ENCODE measurements at regions not wholly inside any gene's neighbourhood (a gene's known extent, or its start where the extent isn't known, plus 50 kb on each side); places are given as distances from the start of the nearest gene placed in this dataset.

DNA sequence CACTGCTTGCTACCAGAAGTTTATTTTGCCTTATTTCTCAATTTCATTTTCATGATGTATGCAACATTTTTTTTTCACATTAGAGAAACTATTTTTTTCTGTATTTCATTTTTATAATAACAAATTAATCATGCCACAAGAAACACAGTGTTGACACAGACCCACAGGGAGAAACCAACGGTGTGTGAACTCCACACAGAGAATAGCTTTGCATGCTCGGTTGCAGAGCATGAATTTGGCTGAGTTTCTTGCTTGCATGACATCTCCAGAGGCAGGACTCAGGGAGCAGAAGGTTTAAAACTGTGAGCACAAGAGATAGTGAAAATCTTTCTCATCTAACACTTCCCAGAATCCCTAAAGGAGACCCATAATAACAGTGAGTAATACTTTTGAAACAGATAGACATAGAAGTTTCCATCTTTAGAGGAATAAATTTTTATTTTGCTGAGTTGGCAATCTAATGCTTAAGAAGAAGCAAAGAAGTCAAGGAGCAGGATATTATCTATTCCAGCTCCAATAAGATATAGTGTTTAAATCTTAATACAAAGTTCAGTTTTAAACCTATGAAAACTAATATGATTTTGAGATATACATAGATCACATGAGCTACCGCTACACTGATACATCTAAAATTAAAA lies 890.9 kb downstream of the MRPL39 start:
- H3K4me3 ChIP-seq (ENCODE audit: low read depth, low read length), result no peak overlapping the region
- TF ChIP-seq, protein P1, sequence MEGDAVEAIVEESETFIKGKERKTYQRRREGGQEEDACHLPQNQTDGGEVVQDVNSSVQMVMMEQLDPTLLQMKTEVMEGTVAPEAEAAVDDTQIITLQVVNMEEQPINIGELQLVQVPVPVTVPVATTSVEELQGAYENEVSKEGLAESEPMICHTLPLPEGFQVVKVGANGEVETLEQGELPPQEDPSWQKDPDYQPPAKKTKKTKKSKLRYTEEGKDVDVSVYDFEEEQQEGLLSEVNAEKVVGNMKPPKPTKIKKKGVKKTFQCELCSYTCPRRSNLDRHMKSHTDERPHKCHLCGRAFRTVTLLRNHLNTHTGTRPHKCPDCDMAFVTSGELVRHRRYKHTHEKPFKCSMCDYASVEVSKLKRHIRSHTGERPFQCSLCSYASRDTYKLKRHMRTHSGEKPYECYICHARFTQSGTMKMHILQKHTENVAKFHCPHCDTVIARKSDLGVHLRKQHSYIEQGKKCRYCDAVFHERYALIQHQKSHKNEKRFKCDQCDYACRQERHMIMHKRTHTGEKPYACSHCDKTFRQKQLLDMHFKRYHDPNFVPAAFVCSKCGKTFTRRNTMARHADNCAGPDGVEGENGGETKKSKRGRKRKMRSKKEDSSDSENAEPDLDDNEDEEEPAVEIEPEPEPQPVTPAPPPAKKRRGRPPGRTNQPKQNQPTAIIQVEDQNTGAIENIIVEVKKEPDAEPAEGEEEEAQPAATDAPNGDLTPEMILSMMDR (IDR thresholded peaks at IDR 0.05; ENCODE audit: low read depth, low read length), result no peak
- in situ Hi-C loops (cut with HindIII; ENCODE audit: low sequenced_read_pairs), result no loop called here
- DNase-seq (ENCODE audit: low read depth, low spot score), result peak; percentile 0

DNA sequence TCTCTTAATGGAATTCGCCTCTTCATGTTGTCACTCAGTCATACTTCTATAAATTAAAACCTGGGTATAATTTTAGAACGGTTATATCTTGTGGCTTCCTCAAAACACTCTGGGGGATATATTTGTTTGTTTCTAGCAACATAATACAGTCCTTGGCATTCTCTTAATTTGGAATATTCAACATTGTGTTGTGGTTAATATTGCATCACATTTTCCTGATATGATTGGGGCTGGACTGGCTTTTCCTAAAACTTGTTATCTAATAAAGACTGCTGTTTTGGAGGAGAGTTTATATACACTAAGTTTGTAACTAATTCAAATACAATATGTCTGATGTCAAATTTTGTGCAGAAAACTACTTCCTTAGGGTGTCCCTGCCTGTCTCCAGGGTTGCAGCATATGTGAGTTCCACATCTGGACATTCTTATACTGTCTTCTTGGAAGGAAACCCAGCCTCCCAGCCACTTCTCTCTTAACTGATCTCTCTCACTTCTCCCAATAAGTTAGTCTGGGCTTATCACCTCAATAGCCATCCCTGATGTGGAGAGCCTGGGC lies 892.6 kb downstream of the MRPL39 start:
- no peak overlapping the region for H3K4me3 ChIP-seq (ENCODE audit: low read depth, low read length)
- no peak for DNase-seq (ENCODE audit: low read depth, low spot score)
- in situ Hi-C loops (cut with HindIII; ENCODE audit: low sequenced_read_pairs), result no loop called here
- TF ChIP-seq, protein P1 (IDR thresholded peaks at IDR 0.05; ENCODE audit: low read depth, low read length), result no peak

DNA sequence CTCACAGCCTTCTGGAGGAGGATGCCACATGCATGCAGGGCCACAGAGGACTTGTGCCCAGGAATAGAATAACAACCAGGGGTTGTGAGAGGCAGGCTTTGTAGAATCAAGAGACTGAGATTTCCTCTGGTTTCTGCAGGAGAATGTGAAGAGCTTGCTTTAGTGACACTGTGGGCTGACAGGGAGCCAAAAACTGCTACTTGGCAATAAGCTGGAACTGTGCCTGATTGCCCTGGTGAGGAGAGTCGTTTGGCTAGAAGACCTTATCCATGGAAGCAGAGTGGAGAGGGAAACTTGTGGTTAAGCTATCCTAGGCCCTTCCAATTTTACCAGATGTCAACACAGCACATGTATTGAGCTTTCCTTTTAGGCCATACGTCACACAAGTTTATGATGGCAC lies 902.1 kb downstream of the MRPL39 start:
- in situ Hi-C loops (cut with HindIII; ENCODE audit: low sequenced_read_pairs), result no loop called here
- TF ChIP-seq, protein P1 (IDR thresholded peaks at IDR 0.05; ENCODE audit: low read depth, low read length), result no peak
- no peak overlapping the region for H3K4me3 ChIP-seq (ENCODE audit: low read depth, low read length)
- DNase-seq (ENCODE audit: low read depth, low spot score), result no peak

DNA sequence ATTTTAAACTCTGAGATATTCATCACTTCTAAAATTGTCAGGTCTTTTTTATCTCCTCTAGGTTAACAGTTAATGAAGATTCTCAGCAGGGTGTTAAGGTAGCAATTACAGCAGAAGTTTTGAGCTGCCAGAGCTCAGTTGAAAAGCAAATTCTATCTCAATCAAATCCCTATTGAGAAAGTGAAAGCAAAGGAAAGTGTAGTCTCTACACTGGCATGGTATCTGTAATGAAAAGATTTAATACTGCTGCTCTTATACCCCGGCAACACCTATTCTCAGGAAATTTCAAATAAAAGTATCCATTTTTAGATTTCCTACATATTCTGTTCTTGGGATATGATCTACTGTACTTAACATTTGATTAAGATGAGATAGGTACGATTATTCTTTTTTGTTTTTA lies 913.5 kb downstream of the MRPL39 start:
- peak; percentile 35 for DNase-seq (ENCODE audit: low read depth, low spot score)
- in situ Hi-C loops (cut with HindIII; ENCODE audit: low sequenced_read_pairs), result no loop called here
- TF ChIP-seq, protein P1 (IDR thresholded peaks at IDR 0.05; ENCODE audit: low read depth, low read length), result no peak
- H3K4me3 ChIP-seq (ENCODE audit: low read depth, low read length), result peak overlapping the region; percentile 24

DNA sequence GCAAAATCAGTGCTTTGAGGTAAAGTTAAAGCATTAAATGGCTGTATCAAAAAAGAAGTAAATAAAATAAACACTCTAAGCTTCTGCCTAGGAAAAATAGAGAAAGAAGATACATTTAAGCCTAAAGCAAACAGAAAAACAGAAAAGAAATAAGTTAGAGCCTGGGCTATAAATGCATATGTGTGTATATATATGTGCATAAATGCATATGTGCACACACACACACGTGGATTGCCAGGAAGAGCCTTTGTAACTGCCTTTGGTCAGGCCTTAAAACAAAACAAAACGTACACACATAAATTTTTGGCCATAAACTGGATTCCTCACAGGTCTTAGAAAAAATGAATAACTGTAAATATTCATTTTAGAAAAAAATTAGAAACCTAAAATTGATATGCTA lies 925.8 kb downstream of the MRPL39 start:
- no peak overlapping the region for H3K4me3 ChIP-seq (ENCODE audit: low read depth, low read length)
- TF ChIP-seq, protein P1 (IDR thresholded peaks at IDR 0.05; ENCODE audit: low read depth, low read length), result no peak
- in situ Hi-C loops (cut with HindIII; ENCODE audit: low sequenced_read_pairs), result no loop called here
- DNase-seq (ENCODE audit: low read depth, low spot score), result no peak

DNA sequence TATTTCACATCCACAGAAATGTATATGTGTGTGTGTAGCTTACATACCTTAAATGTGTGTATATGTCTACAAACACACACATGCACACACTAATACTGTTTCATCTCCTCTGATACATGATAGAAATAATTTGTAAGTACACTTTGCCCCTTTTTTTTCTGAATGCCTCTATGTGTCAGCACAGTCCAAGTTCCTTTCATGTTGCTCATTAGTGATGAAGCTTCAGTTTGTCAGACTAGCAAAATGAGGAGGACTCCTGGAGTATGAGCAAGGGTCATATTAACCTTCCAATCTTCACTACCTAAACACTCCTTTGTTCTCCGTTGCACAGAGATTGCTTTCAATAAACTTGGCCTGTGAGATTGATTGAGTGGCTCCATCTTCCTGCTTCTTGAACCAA lies 935.4 kb downstream of the MRPL39 start:
- no peak overlapping the region for H3K4me3 ChIP-seq (ENCODE audit: low read depth, low read length)
- in situ Hi-C loops (cut with HindIII; ENCODE audit: low sequenced_read_pairs), result no loop called here
- TF ChIP-seq, protein P1 (IDR thresholded peaks at IDR 0.05; ENCODE audit: low read depth, low read length), result no peak
- DNase-seq (ENCODE audit: low read depth, low spot score), result no peak
